Renal cortical epithelial cell (primary cell): ENCODE measurements at regions not wholly inside any gene's neighbourhood (a gene's known extent, or its start where the extent isn't known, plus 50 kb on each side); places are given as distances from the start of the nearest gene placed in this dataset.

Experiments
- DNase-seq: peaks from one replicate; pipeline ENCODE4 v3.0.0-alpha.2; 2011; ENCODE audit warnings: low read depth

DNA sequence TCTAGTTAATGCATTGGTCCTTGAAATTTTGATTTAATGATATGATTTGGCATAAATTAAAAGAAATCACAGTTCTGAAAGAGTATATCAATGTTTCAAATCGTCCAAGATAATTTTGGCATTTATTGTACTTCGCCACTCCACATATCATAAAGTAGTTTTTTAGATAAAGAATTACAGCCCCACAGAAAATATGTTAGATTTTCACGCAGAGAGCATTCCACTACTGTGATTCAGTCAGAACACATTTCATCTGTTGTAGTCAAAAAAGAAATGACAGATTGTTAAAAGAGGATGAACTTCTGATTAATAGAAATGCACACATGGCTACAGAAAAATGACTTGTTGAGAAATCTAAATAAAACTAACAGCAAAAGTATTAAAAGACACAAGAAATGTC lies 1063.5 kb upstream of the LRRN3 start:
- DNase-seq, result no peak

- peak; percentile 2 for DNase-seq
Observed at GRCh38 chr7:110043519-110043918, 1047.4 kb upstream of the LRRN3 start.

DNA sequence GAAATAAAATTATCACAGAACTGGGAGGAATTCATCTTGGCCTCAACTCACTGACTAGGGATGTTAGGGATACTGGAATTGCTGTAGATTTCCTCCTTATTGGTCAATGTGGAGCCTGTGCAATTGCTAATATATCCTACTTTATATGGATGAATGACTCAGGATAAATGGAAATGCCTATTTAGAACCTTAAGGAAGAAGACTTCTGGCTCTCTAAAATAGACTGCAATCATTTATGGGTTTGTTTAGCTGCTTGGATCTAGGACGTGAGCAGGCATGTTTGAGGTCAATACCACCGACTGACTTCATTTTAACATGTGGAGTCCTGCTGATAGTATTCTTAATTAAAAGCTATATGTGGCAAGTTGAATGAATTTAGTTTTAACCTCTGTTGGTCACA lies 1040.1 kb upstream of the LRRN3 start:
- DNase-seq, result no peak

DNA sequence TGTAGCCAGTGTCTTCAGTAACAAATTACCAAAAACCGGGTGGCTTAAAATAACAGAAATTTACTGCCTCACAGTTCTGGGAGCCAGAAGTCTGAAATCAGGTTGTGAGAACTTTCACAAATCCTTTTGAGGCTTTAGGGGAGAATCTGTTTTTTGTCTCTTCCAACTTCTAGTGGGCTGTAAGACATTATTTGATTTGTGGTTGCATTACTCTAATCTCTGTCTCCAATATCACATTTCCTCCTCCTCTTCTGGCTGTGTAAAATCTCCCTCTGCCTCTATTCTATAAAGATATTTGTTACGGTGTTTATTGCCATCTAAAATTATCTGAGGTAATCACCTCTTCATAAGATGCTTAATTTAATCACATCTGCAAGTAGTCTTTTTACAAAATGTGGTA lies 1039.6 kb upstream of the LRRN3 start:
- DNase-seq, result no peak

- DNase-seq, result no peak
Observed at GRCh38 chr7:110056331-110056730, 1034.6 kb upstream of the LRRN3 start.

DNA sequence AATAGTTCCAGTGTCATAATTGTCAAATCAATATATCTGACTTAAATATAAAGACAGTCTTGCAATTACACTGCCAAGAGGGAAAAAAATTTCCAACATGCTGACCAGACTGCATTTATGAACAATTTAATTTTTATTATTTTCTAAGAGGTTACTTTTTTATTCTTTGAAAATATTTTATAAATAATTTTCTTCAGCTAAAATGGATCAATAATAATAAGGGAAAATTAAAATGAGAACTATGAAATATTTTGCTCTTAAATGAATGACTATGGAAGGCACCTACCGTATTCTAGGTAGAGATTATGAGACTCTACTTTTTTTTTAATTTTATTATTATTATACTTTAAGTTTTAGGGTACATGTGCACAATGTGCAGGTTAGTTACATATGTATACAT lies 1032.5 kb upstream of the LRRN3 start:
- no peak for DNase-seq

- no peak for DNase-seq
Observed at GRCh38 chr7:110061387-110061786, 1029.5 kb upstream of the LRRN3 start.

DNA sequence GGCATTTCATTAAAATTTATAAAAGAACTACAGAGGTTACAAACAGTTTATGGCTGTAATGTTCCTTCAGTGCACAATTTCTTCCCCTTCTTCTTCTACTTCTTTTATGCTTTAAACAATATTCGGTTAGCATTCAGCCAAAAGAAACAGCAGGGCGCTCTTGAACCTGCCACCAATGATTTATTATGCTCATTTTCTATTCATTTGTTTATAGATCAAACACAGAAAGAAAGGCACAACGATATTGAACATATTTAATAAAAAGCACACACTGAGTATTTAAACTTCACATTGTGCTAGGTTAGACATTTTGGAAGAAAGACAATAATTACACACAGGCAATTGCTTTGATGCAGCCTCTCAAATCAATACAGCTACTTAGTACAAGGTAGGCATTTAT lies 1025.8 kb upstream of the LRRN3 start:
- DNase-seq, result no peak

DNA sequence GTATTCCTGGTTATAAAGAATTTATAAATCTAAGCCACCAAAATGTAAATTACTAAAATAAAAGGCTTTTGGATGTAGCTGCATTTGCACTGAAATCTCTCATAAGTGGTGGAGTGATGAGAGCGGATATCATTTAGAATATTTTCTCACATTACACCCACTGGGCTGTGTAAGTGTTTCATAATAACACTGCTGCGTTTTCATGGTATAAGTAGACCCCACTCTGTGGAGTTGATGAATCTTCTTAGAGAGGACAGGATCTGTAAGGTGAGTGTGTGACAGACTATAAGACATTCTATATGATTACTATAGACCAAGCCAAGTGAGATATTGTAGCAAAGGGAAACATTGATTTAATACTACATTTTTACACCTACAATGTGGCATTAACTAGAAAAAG lies 1024.1 kb upstream of the LRRN3 start:
- no peak for DNase-seq

DNA sequence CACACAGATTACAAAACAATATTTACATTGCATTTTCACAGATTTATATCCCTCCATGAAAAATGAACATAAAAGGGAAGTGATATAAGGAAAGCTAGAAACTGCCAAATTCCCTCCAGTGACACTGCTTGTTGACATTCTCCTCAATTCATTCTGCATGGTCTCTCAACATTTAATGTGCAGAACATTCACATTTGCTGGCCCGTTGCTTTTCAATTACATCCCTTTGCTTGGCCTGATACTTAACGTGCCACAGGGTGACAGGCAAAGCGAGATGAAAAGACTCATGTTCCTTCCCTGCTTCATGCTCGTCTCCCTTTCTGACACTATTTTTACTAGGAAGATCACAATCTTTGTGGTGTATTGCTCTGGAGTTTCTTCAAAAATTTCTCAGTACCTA lies 1019.7 kb upstream of the LRRN3 start:
- DNase-seq, result no peak

DNA sequence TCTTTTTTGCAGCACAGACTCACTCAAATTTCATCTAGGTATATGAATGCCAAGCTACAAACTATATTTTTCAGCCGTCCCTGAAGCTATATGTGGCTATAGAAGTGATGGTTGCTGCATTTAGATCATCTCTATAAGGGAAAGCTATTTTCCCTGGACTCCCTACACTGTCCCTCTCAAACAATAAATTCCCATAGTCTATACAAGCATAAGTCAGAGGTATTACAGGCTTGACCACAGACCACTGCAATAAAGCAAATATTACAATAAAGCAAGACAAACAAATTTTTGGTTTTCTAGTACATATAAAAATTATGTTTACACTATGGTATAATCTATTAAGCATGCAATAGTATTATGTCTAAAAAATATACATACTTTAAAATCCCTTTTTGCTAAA lies 1015.5 kb upstream of the LRRN3 start:
- no peak for DNase-seq

DNA sequence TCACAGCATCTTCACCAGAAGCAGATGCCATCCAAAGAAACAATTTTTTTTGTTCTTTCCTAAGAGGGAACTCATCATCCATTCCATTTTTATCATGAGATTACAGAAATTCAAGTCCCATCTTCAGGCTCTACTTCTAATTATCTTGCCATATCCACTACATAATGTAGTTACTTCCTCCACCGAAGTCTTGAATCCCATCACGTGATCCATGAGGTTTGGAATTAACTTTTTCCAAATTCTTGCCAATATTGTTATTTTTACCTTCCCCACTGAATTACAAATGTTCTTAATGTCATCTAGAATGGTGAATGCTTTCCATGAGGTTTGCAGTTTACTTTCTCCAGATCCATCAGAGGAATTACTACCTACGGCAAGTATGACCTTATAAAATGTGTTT lies 1014.7 kb upstream of the LRRN3 start:
- DNase-seq, result no peak

GRCh38 chr7:110084181-110084807 lies 1006.6 kb upstream of the LRRN3 start:
- DNase-seq, result no peak

DNA sequence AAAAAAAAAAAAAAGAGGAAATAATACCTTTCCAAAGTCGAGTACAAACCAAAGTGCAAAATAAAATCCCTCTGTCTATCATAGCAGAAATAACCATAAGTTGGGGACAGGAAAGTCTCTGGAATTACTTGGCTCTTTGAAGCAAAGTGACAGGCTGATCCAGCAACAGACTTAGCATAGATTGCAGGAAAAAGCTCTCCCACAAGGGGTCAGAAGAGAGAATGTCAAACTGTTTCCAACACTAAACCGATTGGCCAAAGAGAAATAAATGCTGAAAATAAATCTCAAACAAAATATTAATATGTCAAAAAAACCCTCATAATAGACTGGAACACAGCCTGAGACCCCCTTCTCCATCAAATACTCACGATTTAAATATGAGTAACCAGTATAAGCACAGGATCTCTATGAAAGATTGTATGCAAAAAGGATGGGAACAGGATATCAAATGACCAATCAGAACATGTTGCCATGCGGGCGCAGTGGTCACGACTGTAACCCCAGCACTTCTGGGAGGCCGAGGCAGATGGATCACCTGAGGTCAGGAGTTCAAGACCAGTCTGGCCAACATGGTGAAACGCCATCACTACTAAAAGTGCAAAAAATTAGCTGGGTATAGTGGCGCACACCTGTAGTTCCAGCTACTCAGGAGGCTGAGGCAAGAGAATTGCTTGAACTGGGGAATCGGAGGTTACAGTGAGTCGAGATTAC lies 1000.7 kb upstream of the LRRN3 start:
- peak; percentile 41 for DNase-seq

DNA sequence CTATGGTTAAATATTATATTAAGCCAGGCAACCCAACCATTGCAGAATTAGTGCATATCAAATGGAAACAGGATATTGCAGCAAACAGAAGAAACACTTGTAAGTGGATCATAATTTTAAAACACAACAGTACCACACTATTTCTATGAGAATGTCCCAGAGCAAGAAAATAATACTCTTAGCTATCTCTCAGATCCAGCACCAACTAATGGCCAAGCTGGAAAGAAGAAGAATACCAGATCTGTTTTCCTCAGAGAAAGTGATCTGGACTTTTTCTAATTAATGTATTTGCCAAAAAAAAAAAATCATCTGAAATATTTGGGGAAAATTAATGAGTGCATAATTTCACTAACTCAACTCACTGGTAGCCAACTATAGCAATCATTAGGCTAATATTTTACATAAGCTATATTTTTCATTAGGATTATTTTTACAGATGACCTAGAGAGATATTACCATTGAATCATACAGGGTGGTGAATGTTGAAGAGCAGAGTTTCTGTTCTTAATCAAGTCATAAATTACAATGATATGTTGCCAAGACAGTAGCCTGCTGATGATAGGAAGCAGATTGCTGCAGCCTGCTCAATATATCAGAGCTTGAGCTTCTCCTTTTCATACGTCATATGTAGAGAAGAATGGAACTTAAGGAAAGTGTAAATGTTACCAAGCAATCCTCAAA lies 995.4 kb upstream of the LRRN3 start:
- DNase-seq, result no peak

DNA sequence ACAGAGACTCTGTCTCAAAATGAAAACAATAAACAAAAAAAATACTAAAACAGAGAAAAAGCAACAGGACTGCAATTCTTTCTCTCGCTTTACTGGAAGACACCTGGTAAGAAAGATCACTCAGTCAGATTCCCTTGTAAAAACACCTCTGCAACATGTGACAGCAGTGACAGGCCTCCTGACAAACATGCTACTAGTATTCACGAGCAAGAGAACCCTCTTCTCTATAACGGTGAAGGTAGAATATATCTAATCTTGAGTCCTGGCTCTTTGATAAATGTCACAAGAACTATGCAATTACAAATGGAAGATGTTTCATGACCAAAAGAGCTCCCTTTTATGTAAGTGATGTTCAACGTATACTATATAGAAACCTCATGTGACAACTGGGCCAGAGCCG lies 986.7 kb upstream of the LRRN3 start:
- DNase-seq, result no peak

GRCh38 chr7:110105307-110105706 lies 985.6 kb upstream of the LRRN3 start:
- no peak for DNase-seq

- no peak for DNase-seq
Observed at GRCh38 chr7:110105840-110106239, 985.1 kb upstream of the LRRN3 start.

DNA sequence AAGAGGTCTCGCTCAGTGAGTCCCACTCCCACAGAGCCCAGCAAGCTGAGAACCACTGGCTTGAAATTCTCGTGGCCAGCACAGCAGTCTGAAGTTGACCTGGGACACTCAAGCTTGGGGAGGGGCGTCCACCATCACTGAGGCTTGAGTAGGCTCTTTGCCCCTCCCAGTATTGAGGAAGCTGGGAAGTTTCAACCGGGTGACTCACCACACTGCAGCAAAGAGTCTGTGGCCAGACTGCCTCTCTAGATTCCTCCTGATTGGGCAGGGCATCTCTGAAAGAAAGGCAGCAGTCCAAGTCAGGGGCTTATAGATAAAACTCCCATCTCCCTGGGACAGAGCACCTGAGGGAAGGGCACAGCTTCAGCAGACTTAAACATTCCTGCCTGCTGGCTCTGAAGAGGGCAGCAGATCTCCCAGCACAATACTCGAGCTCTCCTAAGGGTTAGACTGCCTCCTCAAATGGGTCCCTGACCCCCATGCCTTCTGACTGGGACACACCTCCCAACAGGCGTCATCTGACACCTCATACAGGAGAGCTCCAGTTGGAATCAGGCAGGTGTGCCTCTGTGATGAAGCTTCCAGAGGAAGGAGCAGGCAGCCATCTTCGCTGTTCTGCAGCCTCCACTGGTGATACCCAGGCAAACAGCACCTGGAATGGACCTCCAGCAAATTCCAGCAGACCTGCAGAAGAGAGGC lies 970.9 kb upstream of the LRRN3 start:
- peak; percentile 49 for DNase-seq

- no peak for DNase-seq
Observed at GRCh38 chr7:110129159-110129558, 961.8 kb upstream of the LRRN3 start.

GRCh38 chr7:110130669-110131068 lies 960.3 kb upstream of the LRRN3 start:
- DNase-seq, result peak; percentile 6

DNA sequence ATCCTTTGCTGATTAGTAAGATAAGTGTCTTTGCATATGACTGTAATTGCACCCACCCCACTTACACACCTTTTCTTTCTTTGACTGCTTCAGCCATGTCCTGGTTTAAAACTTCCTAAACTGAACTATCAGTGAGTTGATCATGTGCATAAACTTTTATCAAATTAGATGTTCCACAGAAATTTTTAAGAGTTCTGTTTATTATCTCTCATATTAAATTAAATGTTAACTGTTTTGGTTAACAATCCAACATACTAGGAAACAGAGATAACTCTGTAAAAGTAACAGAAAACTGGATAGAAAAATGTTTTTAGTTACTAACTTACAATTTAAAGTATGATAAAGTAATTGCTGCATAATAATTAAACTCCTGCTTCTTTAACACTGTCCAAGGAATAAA lies 959.6 kb upstream of the LRRN3 start:
- no peak for DNase-seq

GRCh38 chr7:110139056-110139455 lies 951.9 kb upstream of the LRRN3 start:
- no peak for DNase-seq
